NCI-H226 (cell line): ENCODE measurements at regions not wholly inside any gene's neighbourhood (a gene's known extent, or its start where the extent isn't known, plus 50 kb on each side); places are given as distances from the start of the nearest gene placed in this dataset.
"Not testable (repeated sequence)": the region's sequence is repeated elsewhere in the genome, so short reads cannot be mapped to it uniquely, and the experiment has no call there.

Source experiments
- DNase-seq: peaks from one replicate; pipeline ENCODE4 v3.0.0-alpha.2; 2015

DNA sequence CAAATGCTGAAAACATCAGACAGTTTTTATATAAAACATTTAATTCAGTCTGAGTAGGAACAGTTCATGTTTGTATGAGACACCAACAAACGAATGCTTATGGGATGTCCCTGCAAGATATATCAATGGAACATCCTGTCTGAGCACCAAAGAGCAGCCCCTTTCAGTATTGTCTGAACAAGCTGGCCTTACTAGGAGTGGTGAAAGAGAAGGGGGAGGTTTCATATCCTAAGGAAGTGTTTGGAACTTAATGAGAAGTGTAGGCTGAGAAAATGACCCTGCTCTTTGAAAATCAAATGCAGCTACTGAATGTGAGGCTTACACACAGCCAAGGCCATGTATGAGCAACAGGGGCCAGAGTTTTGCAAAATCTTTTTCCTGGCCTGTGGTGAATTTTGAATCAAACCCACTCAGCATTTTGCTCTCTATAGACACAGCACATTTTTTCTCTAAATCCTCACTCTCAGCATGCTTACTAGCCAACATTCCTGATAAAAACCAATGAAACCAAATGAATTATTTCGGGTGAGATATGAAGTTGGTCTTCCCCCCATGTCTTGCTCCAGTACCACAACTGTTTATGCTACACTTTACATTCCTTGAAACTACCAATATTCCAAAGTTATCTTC, 119.4 kb downstream of the LUZP4 start:
- DNase-seq, result peak; percentile 60

DNA sequence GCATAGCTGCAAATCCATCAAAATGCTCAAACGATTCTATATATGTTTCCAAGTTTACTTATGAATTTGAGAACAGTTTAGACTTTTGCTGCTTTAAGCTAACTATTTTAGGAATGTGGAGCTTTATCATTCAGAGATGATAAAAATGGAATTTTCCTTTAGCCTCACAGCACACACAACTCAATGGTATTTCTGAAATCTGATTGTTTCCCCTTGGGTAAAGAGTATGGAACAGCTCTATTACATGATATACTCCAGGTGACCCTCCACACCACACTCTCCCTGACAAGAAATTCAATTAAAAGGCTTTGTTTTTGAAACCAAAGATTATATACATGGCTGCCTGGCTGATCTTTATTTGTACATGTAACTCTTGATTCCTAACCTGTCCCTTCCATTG, 120.0 kb downstream of the LUZP4 start:
- peak; percentile 55 for DNase-seq

DNA sequence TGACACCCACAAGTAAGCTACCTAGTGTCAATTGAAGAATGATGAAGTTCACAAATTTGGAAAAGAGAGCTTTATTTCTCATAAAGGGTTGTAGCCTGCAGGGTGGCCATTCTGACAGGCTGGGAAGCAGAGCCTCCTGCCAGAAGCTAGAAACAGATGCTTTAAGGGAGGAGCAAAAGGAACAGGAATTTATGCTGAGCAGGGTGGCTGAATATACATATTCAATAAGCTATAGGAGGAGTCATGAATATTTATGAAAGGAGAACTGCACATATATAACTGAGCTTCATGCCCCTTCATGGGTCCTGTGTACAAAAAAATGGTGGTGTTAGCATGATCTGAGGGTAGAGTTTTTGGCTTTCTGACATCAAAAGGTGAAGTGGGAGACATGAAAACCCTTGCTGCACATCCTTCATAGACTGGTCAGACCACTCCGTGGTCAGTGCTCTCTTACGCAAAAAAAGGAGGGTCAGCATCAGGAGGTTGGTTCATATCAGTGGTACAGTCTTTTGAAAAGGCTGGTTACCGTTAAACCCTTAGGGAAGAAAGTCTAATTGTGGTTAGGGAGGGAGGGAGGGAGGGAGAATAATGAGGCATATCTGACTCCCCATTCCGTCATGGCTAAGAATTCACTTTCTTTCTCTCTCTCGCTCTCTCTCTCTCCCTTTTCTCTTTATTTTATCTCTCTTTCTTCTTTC, 121.4 kb downstream of the LUZP4 start:
- peak; percentile 82 for DNase-seq

DNA sequence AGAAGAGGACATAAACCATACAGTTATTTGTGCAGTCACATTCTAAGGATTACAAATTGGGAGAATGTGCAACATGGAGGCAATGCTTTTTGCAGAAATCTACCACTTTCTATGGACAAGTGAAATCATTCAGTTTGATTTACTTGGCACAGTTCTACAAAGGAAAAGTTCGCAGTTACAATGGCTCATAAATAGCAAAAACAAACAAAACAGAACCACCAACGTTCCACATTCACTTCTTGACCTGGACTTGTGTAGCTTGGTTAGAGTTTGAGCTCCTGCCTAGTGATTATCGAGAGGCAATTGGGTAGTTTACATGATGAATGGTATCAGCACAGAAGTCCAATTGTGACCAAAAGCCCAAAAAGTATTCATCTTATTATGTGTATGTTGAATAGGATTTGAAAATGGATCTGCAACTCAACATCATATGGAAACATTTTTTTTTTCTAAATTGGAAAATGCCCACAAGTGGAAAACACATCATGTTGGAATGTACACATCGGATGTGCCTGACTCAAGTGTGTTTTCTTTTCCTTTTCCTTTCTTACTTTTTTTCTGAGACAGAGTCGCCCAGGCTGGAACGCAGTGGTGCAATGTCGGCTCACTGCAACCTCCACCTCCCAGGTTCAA, 123.8 kb downstream of the LUZP4 start:
- no peak for DNase-seq

DNA sequence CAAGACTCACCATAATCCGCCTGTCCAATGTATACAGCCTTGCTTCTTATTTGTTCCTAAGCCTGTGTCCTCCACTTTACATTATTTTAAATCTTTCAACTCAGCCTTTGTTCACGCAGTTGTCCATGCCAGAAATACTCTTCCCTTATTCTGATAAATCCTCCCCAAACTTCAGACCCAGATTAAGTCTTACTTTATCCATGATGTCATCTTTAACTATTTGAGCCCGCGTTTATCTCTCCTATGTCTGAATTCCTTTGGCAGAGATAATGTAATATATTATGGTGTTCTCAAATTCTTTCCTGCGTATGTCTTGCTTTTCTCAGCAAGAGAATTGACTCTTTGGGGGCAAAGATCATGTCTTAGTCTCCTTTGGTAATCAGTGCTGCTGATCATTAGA, 129.6 kb downstream of the LUZP4 start:
- DNase-seq, result peak; percentile 53

DNA sequence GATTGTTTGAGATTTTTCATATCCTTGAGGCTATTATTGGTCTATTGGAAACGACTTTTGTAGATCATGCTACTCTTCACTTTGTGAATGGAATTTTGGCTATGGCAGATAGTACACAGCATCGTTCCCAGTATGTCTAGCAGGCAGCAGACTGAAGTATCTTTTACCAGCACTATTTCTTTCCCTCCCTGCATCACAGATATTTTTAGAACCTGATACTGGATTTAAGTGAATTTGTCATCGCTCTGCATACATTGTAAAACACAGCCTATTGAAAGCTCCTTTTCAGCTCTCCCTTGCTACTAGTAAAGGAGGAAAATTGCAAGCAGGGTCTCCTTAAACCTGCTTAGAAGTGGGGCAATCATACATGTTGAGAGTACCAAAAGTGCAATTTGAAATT, 133.6 kb downstream of the LUZP4 start:
- no peak for DNase-seq

DNA sequence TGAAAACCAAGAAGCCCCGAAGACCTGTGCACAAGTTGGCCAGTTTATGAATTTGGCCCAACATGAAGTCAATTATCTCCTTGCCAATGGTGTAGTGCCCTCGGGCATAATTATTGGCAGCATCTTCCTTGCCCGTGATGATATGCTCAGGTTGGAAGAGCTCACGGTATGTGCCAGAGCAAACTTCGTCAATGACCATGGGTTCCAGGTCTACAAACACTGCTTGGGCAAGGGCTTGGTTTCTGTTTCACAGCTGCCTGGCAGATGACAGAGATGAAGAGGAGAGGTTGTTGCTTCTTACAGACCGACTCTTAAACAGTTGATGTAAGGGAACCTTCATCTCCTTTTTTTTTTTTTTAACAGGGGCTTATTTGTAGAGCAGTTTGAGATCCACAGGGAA, 135.6 kb upstream of the PLS3 start:
- DNase-seq, result no peak

DNA sequence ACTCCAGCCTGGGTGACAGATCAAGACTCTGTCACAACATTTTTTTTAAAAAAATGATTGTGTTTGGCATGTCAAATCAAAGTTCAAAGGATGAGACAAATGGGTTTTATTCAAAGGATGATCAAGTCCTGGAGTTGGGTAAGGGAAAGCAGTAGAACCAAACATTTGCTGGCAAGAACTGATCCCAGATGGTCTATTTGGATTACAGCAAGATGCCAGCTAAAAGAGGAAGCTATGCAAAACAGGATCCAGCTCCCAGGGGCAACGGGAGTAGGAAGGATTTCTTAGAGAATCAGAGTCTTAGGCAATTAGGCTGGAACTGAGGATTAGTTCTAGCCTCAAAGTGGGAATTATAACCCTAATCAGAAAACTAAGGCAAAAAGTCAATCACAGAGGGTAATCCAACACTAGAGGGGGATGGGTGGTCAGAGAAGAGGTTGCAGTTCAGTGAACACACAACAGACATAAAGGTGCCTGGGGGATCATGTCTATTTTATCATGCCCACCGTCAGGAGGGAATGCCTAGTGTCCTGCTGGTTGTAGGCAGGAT, 133.0 kb upstream of the PLS3 start:
- no peak for DNase-seq

DNA sequence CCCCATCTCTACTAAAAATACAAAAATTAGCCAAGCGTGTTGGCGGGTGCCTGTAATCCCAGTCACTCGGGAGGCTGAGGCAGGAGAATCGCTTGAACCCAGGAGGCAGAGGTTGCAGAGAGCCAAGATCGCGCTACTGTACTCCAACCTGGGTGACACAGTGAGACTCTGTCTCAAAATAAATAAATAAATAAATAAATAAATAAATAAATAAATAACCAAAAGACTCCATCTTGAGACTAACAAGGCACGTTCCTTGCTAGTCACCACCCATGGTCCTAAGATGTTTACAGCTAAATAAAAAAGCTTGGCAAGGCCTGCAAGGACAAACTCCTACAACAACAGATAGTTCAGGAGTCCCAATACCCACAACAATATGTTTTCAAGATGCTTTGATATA, 126.1 kb upstream of the PLS3 start:
- not testable (repeated sequence) for DNase-seq

DNA sequence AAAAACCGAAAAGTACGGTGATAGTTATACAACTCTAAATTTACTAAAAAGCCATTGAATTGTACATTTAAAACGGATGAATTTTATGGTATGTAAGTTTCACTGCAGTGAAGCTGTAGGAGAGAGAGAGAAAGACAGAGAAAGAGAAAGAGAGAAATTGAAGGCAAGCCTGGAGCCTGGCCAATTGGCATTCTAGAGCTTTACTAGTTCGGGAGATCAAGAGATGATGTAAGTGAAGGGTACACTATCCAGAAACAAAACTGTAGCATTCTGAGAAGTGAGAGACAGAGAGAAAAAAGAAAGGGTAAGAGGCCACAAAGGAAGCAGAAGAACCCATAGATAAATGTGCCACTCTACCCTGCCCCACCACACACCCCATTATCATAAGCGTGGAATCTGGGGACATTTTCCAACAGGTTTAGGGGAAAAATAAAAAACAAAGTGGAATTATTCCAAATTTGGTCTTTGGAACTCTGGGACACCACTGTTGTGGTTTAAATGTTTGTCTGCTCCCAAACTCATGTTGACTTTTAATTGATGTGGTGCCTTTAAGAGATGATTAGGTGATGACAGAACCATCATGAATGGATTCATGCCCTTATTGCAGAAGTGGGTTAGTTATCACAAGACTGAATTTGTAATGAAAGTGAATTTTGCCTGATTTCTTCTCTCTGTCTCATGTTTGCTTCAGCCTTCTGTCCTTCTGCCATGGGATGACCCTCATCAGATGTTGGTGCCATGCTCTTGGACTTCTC, 123.0 kb upstream of the PLS3 start:
- DNase-seq, result no peak

DNA sequence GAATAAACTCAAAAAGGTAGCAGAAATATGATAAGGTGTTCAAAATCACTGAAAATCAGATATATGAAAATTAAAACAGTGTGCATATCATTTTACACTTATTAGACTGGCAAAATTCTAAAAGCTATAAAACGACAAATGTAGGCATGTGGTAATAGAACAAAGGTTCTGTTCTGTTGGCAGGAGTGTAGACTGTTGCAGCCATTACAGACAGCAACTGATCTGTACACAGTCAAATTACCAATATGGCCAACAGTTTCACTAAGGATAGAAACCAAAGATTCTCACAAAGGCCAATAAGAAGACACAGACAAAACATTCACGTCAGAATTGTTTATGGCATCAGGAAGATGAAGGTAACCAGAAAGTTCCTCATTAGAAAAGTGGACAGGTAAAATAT, 112.8 kb upstream of the PLS3 start:
- DNase-seq, result no peak

DNA sequence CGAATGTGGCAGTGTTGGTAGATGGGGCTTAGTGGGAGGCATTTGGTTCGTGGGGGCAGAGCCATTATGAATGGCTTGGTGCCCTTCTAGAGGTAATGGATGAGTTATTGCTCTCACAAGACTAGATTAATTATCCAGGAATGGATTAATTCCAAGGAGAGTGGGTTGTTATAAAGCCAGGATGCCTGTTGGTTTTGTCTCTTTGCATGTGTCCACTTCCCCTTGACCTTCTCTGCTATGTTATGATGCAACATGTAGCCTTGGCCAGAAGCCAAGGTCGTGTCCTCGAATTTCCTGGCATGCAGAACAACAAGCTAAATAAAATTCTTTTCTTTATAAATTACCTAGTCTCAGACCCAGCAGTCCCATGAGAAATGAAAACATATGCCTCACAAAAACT, 111.2 kb upstream of the PLS3 start:
- no peak for DNase-seq

DNA sequence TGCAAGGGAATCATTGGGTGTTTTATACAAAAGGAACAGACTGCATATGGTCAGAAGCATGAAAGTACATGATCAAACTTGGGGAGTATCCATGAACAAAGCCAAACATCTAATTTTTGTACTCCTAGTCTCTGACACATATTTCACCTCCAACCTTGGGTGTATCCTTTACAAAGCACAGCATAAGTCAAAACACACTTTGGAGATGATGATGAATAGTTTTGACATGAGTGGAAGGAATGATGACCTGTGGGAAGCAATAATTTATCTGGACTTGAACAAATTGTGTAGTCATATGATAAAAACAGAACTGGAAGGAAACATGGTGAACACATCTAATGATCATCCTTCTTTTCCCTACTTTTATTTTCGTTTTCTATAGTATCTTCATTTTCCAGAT, 108.7 kb upstream of the PLS3 start:
- DNase-seq, result peak; percentile 53

DNA sequence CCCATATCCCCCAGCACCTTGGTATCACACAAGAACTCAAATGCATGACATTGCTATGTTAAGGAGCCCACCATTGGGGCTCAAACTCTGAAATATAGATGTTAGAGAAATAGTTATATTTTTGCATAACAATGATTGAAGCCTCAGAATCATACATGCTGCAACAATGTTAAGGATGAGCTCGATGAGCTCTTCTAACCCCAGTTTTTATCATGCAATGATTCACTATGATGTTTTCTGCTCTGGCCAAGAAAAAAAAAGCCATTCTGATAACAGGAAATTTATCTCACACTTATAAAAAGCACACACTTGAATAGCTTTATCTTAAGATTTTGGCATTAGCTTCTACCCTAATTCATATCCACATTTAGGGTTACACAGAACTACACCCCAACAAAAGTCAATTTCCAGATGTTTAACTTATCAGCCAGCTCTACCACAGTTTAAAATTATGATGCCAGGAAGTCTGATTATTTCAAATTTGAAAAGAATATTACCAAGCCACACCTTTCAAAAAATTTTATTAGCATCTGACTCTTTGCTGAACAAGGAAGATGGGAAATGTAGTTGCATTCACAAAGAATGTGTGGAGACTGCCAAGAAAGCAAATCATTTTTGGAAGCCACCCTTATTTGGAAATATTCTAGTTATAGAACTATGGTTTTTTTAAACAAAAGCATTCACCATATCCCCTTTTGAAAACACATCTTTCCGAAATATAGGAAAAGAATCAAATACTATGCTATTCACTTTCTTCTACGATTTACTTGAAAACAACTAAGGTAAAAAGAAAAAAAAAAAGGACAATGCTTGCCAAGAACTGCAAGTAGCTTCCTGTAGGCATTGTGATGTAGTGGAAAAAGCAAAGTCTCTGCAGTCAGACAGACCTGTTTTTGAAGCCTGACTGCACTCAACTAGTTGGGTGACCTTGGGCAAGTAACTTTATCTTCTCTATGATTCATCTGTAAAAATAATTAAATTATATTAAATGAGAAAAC, 100.8 kb upstream of the PLS3 start:
- DNase-seq, result peak; percentile 62

DNA sequence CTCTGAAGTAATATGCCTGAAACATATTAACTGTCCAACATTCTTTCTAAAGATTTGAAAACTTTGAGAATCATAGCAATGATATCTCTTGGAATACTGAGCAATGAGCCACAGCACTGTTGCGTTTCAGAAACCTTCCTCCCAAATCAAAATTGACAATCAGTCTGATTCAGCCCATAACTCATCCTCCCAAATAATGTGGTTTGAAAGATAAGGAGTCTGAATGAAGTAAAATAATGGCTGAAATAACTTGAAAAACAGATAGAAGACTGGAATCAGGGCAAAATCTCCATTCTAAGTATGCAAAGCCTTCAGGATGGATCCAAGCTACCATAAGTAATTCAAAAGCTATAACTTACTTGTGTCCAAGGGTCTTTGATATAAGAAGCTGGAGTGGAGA, 98.6 kb upstream of the PLS3 start:
- DNase-seq, result peak; percentile 67

DNA sequence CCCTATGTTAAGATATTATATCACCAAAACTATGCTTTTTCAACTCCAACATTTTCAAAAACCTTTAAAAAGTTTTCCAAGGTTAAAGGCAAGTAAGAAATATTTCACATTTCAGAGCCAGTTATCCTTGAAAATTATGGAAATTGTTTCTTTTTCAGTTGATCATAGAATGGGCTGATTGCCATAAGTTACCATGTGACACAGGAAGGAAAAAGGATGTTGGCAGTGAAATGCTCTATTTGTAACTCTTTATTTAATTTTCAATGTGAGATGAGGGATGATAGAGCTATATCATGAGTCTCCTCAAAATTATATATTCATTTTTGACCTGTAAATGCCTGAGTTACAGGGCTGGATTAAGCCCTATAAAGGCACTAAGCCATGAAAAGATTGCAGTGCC, 93.0 kb upstream of the PLS3 start:
- no peak for DNase-seq

DNA sequence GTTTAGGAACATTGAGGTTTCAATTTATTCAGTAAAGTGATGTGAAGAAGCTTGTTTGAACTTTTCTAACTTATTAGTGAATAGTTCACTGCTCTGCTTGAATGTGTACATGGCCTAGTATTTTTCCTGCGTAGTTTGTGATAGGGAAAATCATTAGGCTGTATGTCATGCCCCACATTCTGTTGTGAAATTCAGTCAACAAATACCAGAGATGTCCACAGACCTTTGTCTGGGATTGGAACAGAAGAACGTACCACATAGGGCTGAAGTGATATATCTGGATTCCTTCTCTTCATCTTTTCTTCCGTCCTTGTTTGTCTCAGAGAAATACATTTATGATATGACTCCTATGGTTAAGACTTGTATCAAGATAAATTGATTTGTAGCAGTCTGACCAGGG, 88.8 kb upstream of the PLS3 start:
- DNase-seq, result no peak

DNA sequence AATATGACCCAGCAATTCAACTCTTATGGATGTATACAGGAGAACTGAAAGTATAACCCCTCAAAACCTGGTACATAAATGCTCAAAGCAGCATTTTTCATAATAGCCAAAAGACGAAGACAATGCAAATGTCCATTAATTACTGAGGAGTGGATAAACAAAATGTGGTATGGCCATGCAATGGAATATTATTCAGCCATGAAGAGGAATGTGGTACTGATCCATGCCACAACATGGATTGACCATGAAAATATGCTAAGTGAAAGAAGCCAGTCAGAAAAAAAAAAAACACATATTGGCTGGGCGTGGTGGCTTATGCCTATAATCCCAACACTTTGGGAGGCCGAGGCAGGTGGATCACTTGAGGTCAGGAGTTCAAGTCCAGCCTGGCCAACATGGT, 74.5 kb upstream of the PLS3 start:
- no peak for DNase-seq

DNA sequence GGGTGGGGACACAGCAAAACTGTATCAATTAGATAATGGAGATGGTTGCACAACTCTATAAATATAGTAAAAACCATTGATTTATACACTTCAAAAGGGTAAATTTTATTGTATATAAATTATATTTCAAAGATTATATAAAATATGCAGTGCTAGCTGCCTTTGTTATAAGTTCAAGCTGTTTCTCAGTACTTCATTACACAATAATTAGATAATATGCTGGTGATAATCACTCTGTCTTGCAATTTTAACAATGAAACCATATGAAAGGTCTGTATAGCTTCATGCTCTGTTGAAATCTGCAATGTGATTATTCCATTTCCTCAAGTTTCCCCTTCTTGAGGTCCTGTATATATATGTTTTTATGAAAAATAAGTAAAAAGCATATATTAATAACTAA, 73.4 kb upstream of the PLS3 start:
- no peak for DNase-seq

DNA sequence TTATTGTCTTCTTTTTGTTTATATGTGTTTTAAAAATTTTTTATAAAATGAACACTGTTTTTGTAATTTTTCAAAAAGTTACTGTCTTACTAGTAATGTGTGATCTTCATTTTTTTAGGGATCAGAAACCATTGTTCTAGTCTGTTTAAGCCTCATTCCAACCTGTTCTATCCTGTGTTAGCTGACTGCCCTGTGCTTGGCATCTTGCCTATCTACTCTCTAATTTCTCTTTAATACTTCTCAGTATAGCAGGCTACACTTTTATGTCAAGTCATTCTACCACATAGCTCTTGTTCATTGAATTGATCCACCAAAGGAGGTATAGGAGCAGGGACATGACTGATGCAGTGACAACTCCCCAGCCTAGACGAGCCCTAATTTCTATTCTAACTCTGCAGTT, 70.2 kb upstream of the PLS3 start:
- DNase-seq, result no peak

DNA sequence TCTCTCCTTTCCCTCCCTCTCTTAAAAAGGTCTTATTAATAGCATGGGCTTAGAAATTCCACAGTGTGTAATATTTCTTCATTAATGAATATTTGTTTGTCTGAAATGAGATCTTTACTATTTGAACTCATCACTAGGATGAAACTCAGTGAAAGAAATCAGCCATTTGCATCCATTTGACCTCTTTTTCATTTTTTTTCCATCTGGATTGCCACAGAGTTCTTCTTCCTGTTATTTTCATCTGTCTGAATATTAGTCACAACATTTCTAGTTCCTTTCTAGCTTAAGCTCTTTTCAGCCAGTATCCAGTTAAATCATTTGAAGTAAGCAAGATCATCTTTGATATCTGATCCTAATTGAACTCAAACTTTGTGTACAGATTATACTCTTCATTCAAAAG, 69.2 kb upstream of the PLS3 start:
- DNase-seq, result no peak

DNA sequence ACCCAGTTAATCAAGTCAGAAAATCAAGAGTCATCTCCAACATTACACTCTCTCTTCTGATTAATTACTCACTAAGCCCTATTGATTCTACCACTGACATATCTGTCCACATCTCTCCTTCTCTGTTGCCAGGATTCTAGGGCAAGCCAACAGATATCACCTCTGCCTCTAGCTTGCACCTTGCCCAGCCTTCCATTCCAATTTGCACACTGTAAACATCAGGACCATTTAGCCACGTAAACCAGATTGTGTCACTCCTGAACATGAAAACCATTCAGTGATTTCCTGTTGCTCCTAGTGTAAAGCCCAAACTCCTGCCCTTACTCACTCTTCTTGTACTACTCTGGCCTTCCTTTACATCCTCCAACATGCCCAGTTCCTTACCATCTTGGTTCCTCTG, 68.0 kb upstream of the PLS3 start:
- no peak for DNase-seq
